HG02642 (cell line): ENCODE measurements at regions not wholly inside any gene's neighbourhood (a gene's known extent, or its start where the extent isn't known, plus 50 kb on each side); places are given as distances from the start of the nearest gene placed in this dataset.
A peak's percentile ranks its signal among the peaks of the same experiment; 100 is the strongest.
"Not testable (repeated sequence)": the region's sequence is repeated elsewhere in the genome, so short reads cannot be mapped to it uniquely, and the experiment has no call there.

Experiments used
- ATAC-seq: cut with Tn5 transposase; IDR thresholded peaks from one replicate; pipeline ENCODE4 v1.9.1; 2021; ENCODE audit warnings: mild to moderate bottlenecking; ENCODE audit not compliant: unreplicated experiment, poor library complexity

DNA sequence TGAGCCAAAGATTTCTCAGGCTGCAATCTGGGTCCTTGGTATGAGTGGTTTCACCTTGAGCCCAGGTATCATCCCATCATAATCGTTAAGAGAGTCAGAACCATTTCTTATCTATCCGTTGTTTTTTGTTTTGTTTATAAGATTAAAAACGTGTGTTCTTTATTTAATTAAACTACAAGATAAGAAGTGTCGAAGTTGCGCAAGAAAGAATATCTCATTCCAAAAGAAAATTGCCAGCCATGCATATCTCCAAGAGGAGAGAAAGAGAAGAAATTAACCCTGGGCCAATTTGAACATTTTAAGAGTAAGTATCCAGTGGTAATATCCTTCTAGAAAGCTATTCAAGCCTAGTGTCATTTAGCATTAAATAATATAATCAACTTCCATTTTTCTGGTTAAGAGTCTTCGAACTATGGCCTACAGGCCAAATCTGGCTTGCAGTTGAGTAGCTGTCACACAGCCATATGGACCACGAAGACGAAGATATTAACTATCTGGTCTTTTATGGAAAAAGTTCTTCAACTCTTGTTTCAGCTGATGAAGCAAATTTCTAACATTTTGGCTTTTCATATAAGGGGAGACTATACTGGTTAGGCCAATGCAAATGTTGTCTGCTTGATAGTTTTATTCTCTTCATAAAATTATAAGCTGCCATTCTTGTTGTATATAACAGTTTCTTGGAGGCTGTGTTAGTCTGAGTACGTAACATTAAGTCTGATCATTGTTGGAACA is 576.4 kb downstream of the REEP3 start:
- no peak for ATAC-seq

DNA sequence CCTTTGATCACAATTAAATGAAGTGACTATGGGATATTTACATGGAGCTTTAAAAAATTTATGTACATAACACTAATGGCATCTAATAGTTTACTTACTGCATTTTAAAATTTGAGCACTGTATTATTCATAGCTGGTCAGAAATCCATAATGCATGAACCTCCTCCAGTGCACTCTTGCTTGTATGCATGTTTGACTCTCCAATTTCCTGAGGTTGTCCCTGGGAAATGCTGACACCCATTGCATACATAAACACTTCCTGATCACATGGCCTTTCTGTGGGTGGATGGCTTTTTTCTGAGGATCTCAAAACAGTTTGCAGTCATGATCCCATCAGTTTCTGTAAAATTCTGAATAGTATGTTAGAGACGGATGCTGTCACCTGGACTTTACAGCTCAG is 577.8 kb downstream of the REEP3 start:
- no peak for ATAC-seq

DNA sequence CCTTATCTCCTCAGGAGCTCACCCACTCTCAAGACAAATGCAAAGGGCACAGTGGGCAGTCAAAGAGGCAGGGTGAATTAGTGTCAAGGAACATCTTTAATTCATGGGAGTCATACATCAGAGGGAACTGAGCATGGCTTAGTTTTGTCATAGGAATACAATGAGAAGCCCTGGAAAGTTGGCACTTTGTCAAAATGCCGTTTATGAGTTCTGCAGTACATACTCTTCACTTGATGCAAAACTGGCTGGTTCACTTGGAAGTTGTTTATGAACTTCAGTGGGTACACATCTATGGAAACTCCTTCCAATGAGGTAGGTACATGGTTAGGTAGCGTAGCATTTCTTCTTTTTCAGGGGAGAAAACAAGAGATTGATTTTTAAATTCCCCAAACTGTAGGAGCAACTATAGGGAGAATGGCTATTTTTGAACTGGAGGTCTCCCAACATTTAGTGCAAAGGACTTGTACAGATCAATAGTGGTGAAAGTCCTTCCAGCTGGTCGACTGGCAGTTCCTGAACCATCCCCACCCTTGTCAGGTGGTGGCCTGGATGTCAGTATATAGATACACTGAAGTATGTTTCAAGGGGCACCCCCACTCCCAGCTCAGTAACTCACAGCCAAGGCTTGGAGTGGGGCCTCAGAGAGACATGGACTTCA is 580.5 kb downstream of the REEP3 start:
- no peak for ATAC-seq

DNA sequence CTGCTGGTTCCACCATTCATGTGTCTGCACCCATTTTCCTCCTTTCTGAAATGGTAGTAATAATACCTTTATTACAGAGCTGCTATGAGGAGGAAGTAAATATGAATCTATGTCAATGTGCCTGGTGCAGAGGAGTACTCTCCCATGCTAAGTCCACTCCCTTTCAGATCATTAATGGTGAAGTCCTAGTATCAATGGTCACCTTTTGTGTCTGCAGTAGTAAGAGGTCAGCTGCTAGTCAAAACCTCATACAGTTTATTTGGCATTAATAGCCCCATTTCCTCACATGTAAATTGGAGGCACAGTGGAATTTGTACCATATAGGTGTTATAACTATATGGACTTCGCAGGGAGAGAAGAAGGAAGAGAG is 581.0 kb downstream of the REEP3 start:
- ATAC-seq, result no peak

DNA sequence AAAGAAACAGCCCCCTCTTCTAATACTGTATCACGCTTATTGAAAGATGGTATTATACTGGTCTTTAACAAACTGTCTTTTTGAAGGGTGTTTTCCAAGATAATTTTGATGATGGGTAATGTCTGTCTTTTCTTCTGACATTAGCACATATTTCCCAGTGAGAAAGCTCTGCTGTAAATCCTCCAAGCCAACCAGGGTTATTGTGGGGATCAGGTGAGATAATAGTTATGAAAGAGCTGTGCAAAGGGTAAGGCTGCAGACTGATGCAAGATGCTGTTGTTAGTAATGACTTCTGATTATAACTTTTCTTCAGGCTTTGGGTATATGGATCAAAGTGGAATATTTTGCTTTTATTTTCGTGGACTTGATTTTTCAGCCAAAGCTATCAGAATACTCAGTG is 581.7 kb downstream of the REEP3 start:
- ATAC-seq, result no peak

DNA sequence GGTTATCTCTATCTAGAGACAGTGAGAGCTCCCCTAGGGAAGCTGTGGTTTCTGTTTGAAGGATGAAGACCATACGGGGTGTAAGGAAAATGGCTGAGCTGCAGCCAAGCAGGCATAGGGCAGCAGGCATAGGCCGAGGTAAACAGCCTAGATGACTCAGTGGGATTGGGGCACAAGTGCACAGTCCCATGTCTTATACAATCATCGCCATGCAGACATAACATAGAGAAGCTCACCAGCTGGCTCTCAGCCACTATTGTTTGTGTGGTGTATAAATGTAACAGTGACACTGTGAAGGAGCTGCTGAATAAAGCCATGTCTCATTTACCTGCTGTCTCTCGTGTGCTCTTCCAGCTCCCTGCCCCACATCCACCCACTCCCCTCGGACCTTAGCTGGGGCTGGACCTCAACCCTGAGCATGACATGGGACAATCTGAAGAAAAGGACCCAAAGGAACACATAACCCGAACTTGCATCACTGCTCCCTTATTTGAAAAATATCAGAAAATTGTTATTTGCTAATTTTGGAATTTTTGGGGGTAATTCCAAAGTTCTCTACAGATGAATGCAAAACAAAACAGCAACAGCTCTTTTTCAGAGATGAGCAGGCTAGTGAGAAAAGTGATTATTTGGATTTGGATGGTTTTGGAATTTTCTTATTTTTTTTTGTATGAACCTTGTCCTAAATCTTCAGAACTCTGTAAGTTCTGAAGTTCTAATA is 582.7 kb downstream of the REEP3 start:
- ATAC-seq, result no peak

DNA sequence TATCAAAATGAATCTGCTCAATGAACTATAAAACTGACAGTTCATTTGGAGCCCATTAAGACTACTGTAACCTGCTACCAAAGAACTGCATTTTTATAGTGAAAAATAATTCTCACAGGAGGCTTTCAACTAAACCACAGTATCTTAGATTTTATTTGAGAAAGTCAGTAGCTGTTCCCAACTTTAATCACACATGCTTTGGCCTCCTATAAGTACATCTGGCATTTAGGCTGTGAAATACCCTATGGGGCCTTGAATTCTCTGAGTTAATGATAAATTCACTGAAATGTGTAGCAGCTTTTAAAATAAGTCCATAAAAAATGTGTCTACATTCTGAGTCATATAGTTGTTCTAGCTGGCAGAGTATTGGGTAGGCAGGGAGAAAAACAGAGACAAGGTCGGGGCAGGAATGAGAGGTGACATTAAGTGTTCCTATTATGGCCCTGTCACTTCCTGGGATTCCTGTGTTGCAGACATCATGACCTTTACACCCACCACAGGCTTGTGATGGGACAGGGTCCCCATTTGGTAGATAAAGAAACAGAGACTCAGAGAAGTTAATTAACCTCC is 588.8 kb downstream of the REEP3 start:
- ATAC-seq, result no peak

DNA sequence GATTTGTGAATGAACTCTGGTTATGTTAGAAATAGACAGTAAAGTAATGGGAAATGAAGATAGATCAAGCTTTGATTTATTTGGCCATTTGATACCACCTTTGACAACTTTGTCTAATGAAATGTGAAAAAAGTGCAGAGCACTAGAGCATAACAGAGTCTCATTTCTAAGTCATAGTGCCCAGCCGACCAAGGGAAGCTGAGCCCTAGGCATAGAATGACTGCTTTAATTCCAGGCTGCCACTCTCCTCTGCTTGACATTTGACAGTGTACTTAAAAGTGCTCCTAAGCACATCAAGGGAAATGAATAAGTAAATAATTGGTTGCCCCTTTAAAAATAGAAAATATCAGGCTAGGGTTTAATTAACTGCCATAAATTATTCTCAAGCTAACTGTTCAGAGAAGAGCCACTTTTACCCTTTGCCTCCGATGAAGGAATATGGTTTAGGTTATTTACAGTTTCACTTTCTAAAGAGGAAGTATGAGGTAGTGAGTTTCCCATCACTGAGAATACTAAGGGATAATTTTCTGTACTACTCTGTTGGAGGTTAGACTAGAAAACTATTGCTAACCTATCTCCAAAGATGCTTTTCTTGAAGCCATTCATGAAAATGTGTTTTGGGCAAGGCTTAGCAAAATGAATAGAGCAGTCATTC is 591.6 kb downstream of the REEP3 start:
- ATAC-seq, result no peak

DNA sequence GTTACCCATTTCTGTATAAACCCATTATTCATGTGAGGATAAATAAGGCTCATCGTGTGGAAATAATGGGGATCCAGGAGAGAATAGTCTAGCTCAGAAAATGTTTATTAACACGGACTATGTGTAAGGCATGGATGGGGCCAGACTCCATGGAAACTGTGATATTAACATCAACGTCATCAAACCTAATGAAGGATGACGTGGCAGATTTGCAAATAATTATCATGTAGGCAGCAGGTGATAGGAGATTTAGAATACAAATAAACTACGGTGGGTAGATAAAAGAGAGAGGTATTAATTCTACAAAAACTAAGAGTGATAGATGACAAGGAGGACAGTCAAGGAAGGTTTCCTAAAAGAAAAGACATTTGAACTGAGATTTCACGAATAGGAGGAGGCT is 592.2 kb downstream of the REEP3 start:
- ATAC-seq, result no peak

DNA sequence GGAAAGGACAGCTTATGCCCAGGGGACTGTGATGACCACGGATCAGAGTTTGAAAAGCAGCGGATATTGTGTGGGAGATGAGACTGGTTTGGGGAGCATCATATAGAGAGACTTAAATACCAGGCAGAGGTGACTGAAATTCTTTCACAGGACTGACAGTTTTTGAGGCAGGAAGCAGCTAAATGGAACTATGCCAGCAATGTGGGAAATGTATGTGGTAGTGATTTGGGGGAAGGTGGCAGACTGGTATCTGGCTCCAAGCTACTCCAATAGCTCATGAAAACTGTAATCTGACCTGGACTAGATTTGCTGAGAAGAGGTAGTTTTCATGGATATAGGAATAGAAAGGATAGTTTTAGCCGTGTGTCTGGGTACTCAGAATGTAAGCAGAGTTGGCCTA is 592.6 kb downstream of the REEP3 start:
- ATAC-seq, result no peak

DNA sequence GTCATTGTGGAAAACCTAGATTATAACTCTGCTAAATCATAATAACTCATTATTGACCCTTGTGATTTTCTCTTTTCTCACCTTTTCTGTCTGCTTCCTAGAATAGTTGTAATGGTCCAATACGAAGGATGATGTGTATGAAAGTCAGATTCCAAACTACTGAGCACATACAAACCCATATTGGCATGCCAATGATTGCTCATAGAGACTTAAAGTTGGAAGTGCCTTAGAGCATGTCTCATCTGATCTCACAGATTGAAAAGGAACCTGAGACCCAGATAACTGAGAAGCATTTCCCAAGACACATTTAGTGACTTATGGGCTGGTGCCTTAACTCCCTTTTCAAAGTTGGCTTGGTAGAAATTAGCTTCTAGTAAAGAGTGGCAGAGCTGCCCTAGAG is 594.3 kb downstream of the REEP3 start:
- ATAC-seq, result no peak

DNA sequence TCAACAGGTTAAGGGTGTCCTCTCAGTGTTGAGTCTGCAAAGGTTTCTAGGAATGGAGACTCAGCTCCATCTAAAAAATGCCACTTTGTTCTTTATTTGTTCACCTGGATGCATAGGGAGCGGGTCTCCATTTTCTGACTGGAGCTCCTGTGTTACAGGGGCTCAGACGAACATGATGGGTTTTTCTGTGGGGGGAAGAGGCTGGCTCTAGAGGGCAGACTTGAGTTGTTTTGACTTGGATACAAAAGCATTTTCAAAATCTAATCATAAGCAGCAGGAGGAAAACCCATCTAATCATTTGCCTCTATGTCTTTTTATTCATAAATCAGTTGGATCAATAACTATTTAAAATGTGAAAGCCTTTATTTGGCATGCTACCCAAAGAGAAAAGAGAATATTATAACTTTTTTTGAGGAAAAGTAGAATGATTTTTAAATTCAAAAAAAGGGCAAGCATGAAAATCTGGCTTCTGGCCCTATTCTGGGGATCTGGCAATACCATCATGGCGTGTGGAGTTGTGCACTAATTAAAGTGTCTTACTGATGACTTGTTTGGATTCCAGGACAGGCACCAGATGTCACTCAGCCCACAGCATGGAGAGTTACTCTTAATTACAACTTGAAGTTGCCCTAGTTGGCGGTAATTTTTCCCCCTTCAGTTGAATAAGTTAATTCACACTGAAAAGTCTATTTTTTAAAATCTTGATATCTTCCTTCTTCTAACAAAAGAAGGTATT is 594.9 kb downstream of the REEP3 start:
- ATAC-seq, result peak; percentile 43

DNA sequence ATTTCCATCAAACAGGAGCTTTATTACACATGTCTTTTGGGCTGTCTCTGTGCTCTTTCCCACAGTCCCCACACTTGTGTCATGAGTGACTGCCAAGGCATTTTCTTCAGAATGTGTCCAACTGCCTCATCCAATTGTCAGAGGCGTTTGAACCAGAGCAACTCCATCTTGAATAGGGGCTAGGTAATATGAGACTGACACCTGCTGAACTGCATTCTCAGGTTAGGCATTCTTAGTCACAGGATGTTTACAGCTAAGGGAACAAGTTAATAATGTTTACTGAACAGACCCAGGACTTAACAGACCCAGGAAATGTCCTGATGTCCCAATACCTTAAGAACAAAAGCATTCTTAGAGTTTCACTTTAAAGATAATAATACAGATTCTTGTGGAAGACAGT is 595.5 kb downstream of the REEP3 start:
- no peak for ATAC-seq

DNA sequence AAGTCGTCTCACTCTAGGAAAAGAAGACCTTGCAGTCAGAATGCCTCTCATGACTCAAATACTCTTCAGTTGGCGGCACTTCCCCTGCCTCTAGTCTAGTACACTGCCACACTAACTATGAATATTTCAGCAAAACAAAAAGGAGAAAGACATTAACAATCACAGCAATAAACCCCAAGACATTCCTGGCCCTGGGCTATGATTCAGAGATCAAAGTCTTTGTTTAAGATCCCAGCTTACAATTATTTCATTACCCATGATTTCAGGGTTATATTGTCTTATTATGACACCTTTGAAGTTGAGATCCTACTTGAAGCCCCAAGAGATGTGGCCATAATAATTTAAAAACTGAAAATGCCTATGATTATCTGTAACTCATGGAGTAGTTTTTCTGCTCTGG is 597.5 kb downstream of the REEP3 start:
- ATAC-seq, result no peak

DNA sequence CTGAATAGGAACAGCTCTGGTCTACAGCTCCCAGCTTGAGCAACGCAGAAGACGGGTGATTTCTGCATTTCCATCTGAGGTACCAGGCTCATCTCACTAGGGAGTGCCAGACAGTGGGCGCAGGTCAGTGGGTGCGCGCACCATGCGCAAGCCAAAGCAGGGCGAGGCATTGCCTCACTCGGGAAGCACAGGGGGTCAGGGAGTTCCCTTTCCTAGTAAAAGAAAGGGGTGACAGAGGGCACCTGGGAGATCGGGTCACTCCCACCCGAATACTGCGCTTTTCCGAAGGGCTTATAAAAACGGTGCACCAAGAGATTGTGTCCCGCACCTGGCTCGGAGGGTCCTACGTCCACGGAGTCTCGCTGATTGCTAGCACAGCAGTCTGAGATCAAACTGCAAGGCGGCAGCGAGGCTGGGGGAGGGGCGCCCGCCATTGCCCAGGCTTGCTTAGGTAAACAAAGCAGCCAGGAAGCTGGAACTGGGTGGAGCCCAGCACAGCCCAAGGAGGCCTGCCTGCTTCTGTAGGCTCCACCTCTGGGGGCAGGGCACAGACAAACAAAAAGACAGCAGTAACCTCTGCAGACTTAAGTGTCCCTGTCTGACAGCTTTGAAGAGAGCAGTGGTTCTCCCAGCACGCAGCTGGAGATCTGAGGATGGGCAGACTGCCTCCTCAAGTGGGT is 599.2 kb downstream of the REEP3 start:
- ATAC-seq, result not testable (repeated sequence)

DNA sequence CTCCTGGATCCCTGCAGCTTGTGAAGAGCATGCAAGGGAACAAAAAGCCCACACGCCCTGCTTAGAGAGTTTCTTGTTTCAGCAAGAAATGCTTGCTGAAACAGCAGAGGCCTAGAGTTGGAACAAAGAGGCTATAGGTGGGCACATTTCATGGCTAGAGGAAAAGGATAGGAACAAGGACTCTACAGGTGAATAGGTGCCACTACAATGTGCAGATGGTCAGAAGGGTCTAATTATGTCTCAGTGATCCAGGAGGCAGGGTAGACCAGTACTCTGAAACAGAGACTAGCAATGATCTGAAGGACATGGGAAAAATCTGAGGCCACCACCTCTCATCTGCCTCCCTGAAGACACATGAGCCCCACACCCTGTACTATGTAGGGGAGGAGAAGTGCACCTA is 609.0 kb downstream of the REEP3 start:
- ATAC-seq, result no peak

DNA sequence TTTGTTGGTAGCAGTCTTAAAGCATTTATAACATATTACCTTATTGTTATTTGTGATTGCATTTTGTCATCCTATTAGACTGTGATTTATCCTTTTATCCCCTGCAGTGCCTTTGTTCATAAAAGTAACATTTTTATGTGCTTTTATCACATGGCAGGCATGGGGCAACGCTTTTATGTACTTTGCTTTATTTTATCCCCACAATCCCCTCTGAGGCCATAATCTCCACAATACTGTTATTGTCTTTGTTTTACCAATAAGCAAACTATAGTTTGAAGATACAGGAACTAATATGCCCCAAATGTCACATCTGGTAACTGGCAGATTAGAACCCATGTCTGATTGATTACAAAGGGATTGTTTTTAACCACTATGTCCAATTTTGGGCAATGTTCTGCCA is 613.5 kb downstream of the REEP3 start:
- no peak for ATAC-seq

DNA sequence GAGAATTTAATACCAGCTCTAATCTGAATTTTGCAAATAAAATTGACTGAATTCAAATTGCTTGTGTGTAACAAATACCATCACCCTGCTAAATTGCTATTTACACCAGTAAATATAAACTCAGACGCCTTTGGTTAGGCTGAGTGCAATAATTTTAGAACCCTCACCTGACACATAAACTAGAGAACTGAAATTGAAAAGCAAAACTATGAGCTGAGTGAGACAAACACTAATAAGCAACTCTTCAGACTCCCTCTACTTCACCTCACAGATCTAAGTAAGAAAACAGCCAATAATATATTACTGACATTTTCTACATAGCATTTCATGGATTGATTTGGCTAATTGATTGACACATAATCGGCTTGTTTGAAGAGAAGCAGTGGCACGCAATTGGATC is 621.2 kb downstream of the REEP3 start:
- no peak for ATAC-seq

DNA sequence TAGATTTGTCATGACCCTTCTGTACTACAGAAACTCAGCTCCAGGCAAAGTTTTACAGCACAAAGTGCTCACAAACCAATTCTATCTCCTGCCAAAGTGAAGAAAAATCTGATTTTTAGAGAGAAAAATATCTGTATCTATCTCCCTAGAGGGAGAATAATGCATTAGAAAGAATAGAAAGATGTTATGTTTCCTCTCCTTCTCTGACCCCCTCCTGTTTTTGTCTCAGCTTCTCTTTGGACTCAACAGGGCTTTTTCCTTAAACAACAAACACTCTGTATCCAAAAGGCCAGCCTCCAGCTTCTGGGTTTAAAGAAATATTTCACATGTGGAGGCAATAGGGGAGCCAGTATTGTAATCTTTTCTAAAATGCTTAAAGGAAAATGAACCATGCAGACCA is 627.4 kb downstream of the REEP3 start:
- no peak for ATAC-seq

DNA sequence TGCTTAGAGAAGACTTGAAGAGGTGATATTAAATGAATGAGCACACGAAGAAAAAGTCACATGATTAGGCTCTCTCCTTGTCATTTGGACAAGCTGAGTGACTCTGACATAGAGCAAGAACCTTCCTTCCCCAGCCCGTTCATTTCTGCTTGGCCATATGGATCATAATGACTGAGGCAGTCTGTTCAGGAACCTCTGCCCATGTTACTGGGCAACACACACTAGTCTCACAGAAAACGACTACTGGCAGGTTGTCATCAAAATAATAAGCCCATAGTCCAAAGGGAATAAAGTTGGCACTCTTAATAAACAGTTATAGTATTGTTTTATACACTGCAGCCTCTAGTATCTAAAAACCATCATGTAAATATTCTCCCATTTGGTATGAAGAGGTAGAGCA is 635.0 kb downstream of the REEP3 start:
- no peak for ATAC-seq
